HepG2 (cell line): ENCODE measurements at regions not wholly inside any gene's neighbourhood (a gene's known extent, or its start where the extent isn't known, plus 50 kb on each side); places are given as distances from the start of the nearest gene placed in this dataset.

ENCODE experiments used
- ATAC-seq: fragments of 200-7000 bp; cut with Tn5 transposase; 3 replicates; pipeline ENCODE4 v1.9.1; 2020; ENCODE audit warnings: mild to moderate bottlenecking, moderate library complexity
- BruUV-seq: library from RNA; stranded (reverse); fragments of 400-500 nt; replicated peaks from 2 replicates; lab custom pipeline; 2021; lab: Mats Ljungman, UMichigan
- CTCF ChIA-PET: fragments of 300-600 bp; formaldehyde crosslinking; extraction: SDS; loops from one replicate; lab custom pipeline; 2021; ENCODE audit warnings: low total read pairs, inconsistent platforms, low intra/inter-chr PET ratio; lab: Yijun Ruan, JAX
- POLR2A ChIA-PET: fragments of 350-600 bp; sonication (Branson Sonifier 250); formaldehyde crosslinking; loops from one replicate; lab custom pipeline; 2020; ENCODE audit warnings: antibody characterized with exemption, inconsistent platforms; lab: Yijun Ruan, JAX
- DNase-seq: peaks from one replicate; pipeline ENCODE4 v3.0.0-alpha.2; 2015; ENCODE audit warnings: low spot score
- FAIRE-seq: peaks from 3 replicates; lab custom pipeline; 2011; peaks lifted over from hg19 to GRCh38; lab: Jason Lieb, UNC
- H2AFZ ChIP-seq: one replicate; pipeline ENCODE4 v1.6.1; 2011; ENCODE audit warnings: low read length, inconsistent platforms
- H3K27ac ChIP-seq: fragments of 300-600 bp; 3 replicates; pipeline ENCODE4 v1.8.0; 2011; ENCODE audit warnings: mixed run types, mild to moderate bottlenecking, mixed read lengths, low read length, inconsistent platforms; ENCODE audit not compliant: insufficient read depth; ENCODE audit errors: extremely low read length
- H3K27me3 ChIP-seq, 2 experiments: fragments of 200-600 bp in 1 of 2; 2 replicates in 1 of 2; 3 replicates in 1 of 2; pipeline versions ENCODE4 v1.6.0 to v1.8.0; 2011; ENCODE audit warnings: low read length in 2 of 2, mild to moderate bottlenecking in 2 of 2, moderate library complexity in 2 of 2, inconsistent platforms in 1 of 2; ENCODE audit not compliant: insufficient read depth in 2 of 2, control insufficient read depth in 1 of 2
- H3K36me3 ChIP-seq, 2 experiments: fragments of 200-600 bp in 1 of 2; replicated peaks in 1 of 2; 2 replicates in 1 of 2; 3 replicates in 1 of 2; pipeline versions ENCODE4 v1.5.1 to v1.8.0; 2011; ENCODE audit warnings: low read length in 2 of 2, inconsistent platforms in 1 of 2; ENCODE audit not compliant: insufficient read depth in 2 of 2, control insufficient read depth in 1 of 2
- H3K4me1 ChIP-seq: 2 replicates; pipeline ENCODE4 v1.5.1; 2012; ENCODE audit warnings: low read length, inconsistent platforms; ENCODE audit not compliant: insufficient read depth
- H3K4me2 ChIP-seq: 2 replicates; pipeline ENCODE4 v1.6.0; 2011; ENCODE audit warnings: low read depth, low read length, inconsistent platforms
- H3K4me3 ChIP-seq, 3 experiments: fragments of 200-600 bp in 1 of 3; sonication (generic), shearing (Covaris generic) in 1 of 3; replicated peaks in 1 of 3; 2 replicates each; pipeline ENCODE4 v1.5.1; 2011 to 2016; ENCODE audit warnings: low read length in 3 of 3, inconsistent platforms in 2 of 3, low read depth in 2 of 3, mild to moderate bottlenecking in 2 of 3, control low read depth in 1 of 3, mixed read lengths in 1 of 3; ENCODE audit not compliant: insufficient read depth in 1 of 3
- H3K79me2 ChIP-seq: one replicate; pipeline ENCODE4 v1.6.1; 2011; ENCODE audit warnings: low read length, inconsistent platforms; ENCODE audit not compliant: insufficient read depth
- H3K9ac ChIP-seq: 2 replicates; pipeline ENCODE4 v1.6.0; 2011; ENCODE audit warnings: mild to moderate bottlenecking, low read depth, low read length, inconsistent platforms; ENCODE audit not compliant: insufficient read depth
- H3K9me3 ChIP-seq: 2 replicates; pipeline ENCODE4 v1.5.1; 2012; ENCODE audit warnings: mild to moderate bottlenecking, low read length
- H4K20me1 ChIP-seq: 2 replicates; pipeline ENCODE4 v1.6.0; 2011; ENCODE audit warnings: inconsistent platforms, mild to moderate bottlenecking, low read length, moderate library complexity; ENCODE audit not compliant: insufficient read depth
- GTF2F1 ChIP-seq: fragments of 150-350 bp; IDR thresholded peaks from 2 replicates; pipeline ENCODE4 v1.6.1; 2014; ENCODE audit warnings: low read length
- MED8 ChIP-seq: sonication (generic); formaldehyde crosslinking; IDR thresholded peaks from 2 replicates; pipeline ENCODE4 v1.8.1; 2023; ENCODE audit warnings: mild to moderate bottlenecking, missing genetic modification reagents; ENCODE audit not compliant: insufficient replicate concordance
- PPARG ChIP-seq: conservative IDR thresholded peaks from 2 replicates; pipeline ENCODE4 v1.6.1; 2016; ENCODE audit warnings: missing biosample characterization, missing genetic modification reagents
- SIN3B ChIP-seq: fragments of 150-350 bp; IDR thresholded peaks from 2 replicates; pipeline ENCODE4 v1.6.1; 2014; ENCODE audit warnings: low read length
- ZNF687 ChIP-seq: sonication (generic); formaldehyde crosslinking; IDR thresholded peaks from 2 replicates; pipeline ENCODE4 v1.5.1; 2020; ENCODE audit warnings: mild to moderate bottlenecking, missing genetic modification reagents, moderate library complexity
- WGBS: methylation state at CpG from one replicate; pipeline ENCODE4 v1.1.6; 2017; ENCODE audit warnings: low lambda C conversion rate; 5-methylcytosine and 5-hydroxymethylcytosine counted together
- in situ Hi-C: cut with HindIII; loops from 2 replicates; pipeline ENCODE4 v1.10.0; 2017; ENCODE audit warnings: low pct_unique_long_range_greater_than_20kb; ENCODE audit not compliant: extremely low pct_ligation_motif_present
- intact Hi-C: fragments of 100-400 bp; cut with micrococcal nuclease; formaldehyde crosslinking; loops from one replicate; pipeline ENCODE4 v1.10.0; 2022; ENCODE audit not compliant: unreplicated experiment
- TF ChIP-seq, protein P1 (sequence below): fragments of 450-650 bp; IDR thresholded peaks from 2 replicates; pipeline ENCODE4 v1.6.1; 2016

DNA sequence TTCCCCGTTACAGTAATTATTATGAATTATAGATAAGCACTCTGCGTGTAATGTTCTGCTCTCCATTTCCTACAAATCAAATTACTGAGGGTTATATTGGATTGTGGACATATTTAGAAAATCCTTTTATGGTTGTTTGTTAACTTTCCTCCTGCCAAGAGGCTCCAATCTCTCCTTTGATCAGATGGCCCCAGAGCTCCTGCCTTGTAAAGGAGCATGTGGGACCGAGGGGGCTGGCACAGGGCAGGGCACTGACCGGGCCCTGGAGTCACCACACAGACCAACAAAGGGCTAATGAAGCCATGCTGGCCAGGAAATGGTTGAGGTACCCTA is 415.9 kb downstream of the EFNA5 start (continued):
- no peak for TF ChIP-seq ZNF687 (CRISPR knock-in tag)
- TF ChIP-seq PPARG (CRISPR knock-in tag), result no peak
- no peak for TF ChIP-seq SIN3B

GRCh38 chr5:107254214-107254901 is 416.4 kb downstream of the EFNA5 start:
- no peaks in the 10 kb centered on the region for H3K4me1 ChIP-seq
- no peak for ATAC-seq
- H3K9me3 ChIP-seq, result no peaks in the 10 kb centered on the region
- H3K4me3 ChIP-seq, result no peak overlapping the region
- no peak overlapping the region for H3K9ac ChIP-seq
- no peaks in the 10 kb centered on the region for H3K79me2 ChIP-seq
- no peak overlapping the region for H3K27ac ChIP-seq
- in situ Hi-C loops, result no loop called here
- WGBS, result 21% methylated on average over 6 of the region's 6 CpGs
- H3K4me2 ChIP-seq, result no peak overlapping the region
- ChIA-PET CTCF (no interaction called here), POLR2A (no interaction called here)
- no peak overlapping the region for H2AFZ ChIP-seq
- BruUV-seq, result no TSS peak
- no peak for FAIRE-seq
- no peaks in the 10 kb centered on the region for H3K27me3 ChIP-seq
- DNase-seq, result no peak
- intact Hi-C loops, result no loop called here
- H4K20me1 ChIP-seq, result no peaks in the 10 kb centered on the region
- TF ChIP-seq GTF2F1 (no peak), MED8 (CRISPR knock-in tag) (no peak)
- TF ChIP-seq, protein P1, sequence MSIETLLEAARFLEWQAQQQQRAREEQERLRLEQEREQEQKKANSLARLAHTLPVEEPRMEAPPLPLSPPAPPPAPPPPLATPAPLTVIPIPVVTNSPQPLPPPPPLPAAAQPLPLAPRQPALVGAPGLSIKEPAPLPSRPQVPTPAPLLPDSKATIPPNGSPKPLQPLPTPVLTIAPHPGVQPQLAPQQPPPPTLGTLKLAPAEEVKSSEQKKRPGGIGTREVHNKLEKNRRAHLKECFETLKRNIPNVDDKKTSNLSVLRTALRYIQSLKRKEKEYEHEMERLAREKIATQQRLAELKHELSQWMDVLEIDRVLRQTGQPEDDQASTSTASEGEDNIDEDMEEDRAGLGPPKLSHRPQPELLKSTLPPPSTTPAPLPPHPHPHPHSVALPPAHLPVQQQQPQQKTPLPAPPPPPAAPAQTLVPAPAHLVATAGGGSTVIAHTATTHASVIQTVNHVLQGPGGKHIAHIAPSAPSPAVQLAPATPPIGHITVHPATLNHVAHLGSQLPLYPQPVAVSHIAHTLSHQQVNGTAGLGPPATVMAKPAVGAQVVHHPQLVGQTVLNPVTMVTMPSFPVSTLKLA, result peak; percentile 34; the same call in 1 of the 2 replicates
- H3K36me3 ChIP-seq, result no peaks in the 10 kb centered on the region
